HEK293 (cell line): ENCODE measurements at regions not wholly inside any gene's neighbourhood (a gene's known extent, or its start where the extent isn't known, plus 50 kb on each side); places are given as distances from the start of the nearest gene placed in this dataset.

Source experiments
- CTCF ChIA-PET: fragments of 350-600 bp; formaldehyde crosslinking; extraction: SDS; loops from one replicate; lab custom pipeline; 2021; ENCODE audit warnings: antibody characterized with exemption; lab: Yijun Ruan, JAX
- POLR2A ChIA-PET: fragments of 300-600 bp; formaldehyde crosslinking; extraction: SDS; loops from one replicate; lab custom pipeline; 2020; ENCODE audit warnings: antibody characterized with exemption, inconsistent platforms; lab: Yijun Ruan, JAX
- H3K27ac ChIP-seq: fragments of 200-500 bp; sonication (Bioruptor generic); 2 replicates; pipeline ENCODE4 v1.5.1; 2014; ENCODE audit warnings: low read depth, low read length, control low read depth, inconsistent platforms; ENCODE audit errors: extremely low read depth
- H3K36me3 ChIP-seq, 2 experiments: fragments of 200-500 bp in 1 of 2; sonication (Bioruptor generic) in 1 of 2; 1 replicate in 1 of 2; 2 replicates in 1 of 2; pipeline ENCODE4 v1.5.1; 2014 to 2017; ENCODE audit warnings: inconsistent platforms in 2 of 2, low read length in 2 of 2; ENCODE audit not compliant: control insufficient read depth in 2 of 2, insufficient read depth in 1 of 2
- H3K4me1 ChIP-seq: fragments of 200-500 bp; sonication (Bioruptor generic); 2 replicates; pipeline ENCODE4 v1.5.1; 2014; ENCODE audit warnings: mild to moderate bottlenecking, low read length, inconsistent platforms; ENCODE audit not compliant: control insufficient read depth, insufficient read depth
- H3K4me3 ChIP-seq: 2 replicates; pipeline ENCODE4 v1.5.1; 2011; ENCODE audit warnings: low read depth, mild to moderate bottlenecking, control low read depth, low read length, moderate library complexity
- H3K9me3 ChIP-seq: fragments of 200-500 bp; sonication (Bioruptor generic); 2 replicates; pipeline ENCODE4 v1.5.1; 2014; ENCODE audit warnings: low read depth, low read length, inconsistent platforms; ENCODE audit not compliant: control insufficient read depth, insufficient read depth
- OVOL3 ChIP-seq: fragments of 450-650 bp; formaldehyde crosslinking; IDR thresholded peaks from 2 replicates; pipeline ENCODE4 v1.5.1; 2016; ENCODE audit warnings: missing biosample characterization, missing genetic modification characterization
- RBAK ChIP-seq: fragments of 450-650 bp; formaldehyde crosslinking; IDR thresholded peaks from 2 replicates; pipeline ENCODE4 v1.5.1; 2016; ENCODE audit warnings: missing biosample characterization, missing genetic modification characterization
- ZNF114 ChIP-seq: fragments of 450-650 bp; formaldehyde crosslinking; IDR thresholded peaks from 2 replicates; pipeline ENCODE4 v1.5.0; 2017; ENCODE audit warnings: missing biosample characterization, missing genetic modification characterization
- ZNF157 ChIP-seq: fragments of 450-650 bp; formaldehyde crosslinking; IDR thresholded peaks from 2 replicates; pipeline ENCODE4 v1.5.1; 2016; ENCODE audit warnings: missing biosample characterization, missing genetic modification characterization
- ZNF214 ChIP-seq: fragments of 450-650 bp; formaldehyde crosslinking; IDR thresholded peaks from 2 replicates; pipeline ENCODE4 v1.5.1; 2017; ENCODE audit warnings: missing biosample characterization, mild to moderate bottlenecking, missing genetic modification characterization, borderline replicate concordance
- ZNF239 ChIP-seq: fragments of 450-650 bp; formaldehyde crosslinking; IDR thresholded peaks from 2 replicates; pipeline ENCODE4 v1.5.1; 2016; ENCODE audit warnings: missing biosample characterization, missing genetic modification characterization
- ZNF37A ChIP-seq: fragments of 450-650 bp; IDR thresholded peaks from 2 replicates; pipeline ENCODE4 v1.5.1; 2018; ENCODE audit warnings: missing biosample characterization, missing genetic modification characterization
- ZNF560 ChIP-seq: fragments of 450-650 bp; formaldehyde crosslinking; IDR thresholded peaks from 2 replicates; pipeline ENCODE4 v1.5.1; 2017; ENCODE audit warnings: missing biosample characterization, missing genetic modification characterization, borderline replicate concordance
- ZNF776 ChIP-seq: fragments of 450-650 bp; formaldehyde crosslinking; IDR thresholded peaks from 2 replicates; pipeline ENCODE4 v1.5.0; 2017; ENCODE audit warnings: missing biosample characterization, missing genetic modification characterization, borderline replicate concordance
- TF ChIP-seq, protein P1 (sequence below): fragments of 450-650 bp; formaldehyde crosslinking; IDR thresholded peaks from 2 replicates; pipeline ENCODE4 v1.5.1; 2016; ENCODE audit warnings: missing biosample characterization, missing genetic modification characterization
- TF ChIP-seq, protein P2 (sequence below): fragments of 450-650 bp; formaldehyde crosslinking; IDR thresholded peaks from 2 replicates; pipeline ENCODE4 v1.5.1; 2016; ENCODE audit warnings: missing biosample characterization, missing genetic modification characterization, borderline replicate concordance
- TF ChIP-seq, protein P3 (sequence below): fragments of 450-650 bp; formaldehyde crosslinking; IDR thresholded peaks from 2 replicates; pipeline ENCODE4 v1.5.1; 2016; ENCODE audit warnings: missing biosample characterization, missing genetic modification characterization
- TF ChIP-seq, protein P4 (sequence below): fragments of 450-650 bp; formaldehyde crosslinking; IDR thresholded peaks from 2 replicates; pipeline ENCODE4 v1.5.1; 2016; ENCODE audit warnings: missing biosample characterization, missing genetic modification characterization
- TF ChIP-seq, protein P5 (sequence below): fragments of 450-650 bp; formaldehyde crosslinking; IDR thresholded peaks from 2 replicates; pipeline ENCODE4 v1.5.1; 2016; ENCODE audit warnings: missing biosample characterization, missing genetic modification characterization, borderline replicate concordance
- TF ChIP-seq, protein P6 (sequence below): sonication (generic); formaldehyde crosslinking; IDR thresholded peaks from 2 replicates; pipeline ENCODE4 v1.8.1; 2022; ENCODE audit warnings: mild to moderate bottlenecking, moderate library complexity, missing genetic modification reagents
- TF ChIP-seq, protein P7 (sequence below): fragments of 450-650 bp; formaldehyde crosslinking; IDR thresholded peaks from 2 replicates; pipeline ENCODE4 v1.5.1; 2016; ENCODE audit warnings: missing biosample characterization, missing genetic modification characterization

DNA sequence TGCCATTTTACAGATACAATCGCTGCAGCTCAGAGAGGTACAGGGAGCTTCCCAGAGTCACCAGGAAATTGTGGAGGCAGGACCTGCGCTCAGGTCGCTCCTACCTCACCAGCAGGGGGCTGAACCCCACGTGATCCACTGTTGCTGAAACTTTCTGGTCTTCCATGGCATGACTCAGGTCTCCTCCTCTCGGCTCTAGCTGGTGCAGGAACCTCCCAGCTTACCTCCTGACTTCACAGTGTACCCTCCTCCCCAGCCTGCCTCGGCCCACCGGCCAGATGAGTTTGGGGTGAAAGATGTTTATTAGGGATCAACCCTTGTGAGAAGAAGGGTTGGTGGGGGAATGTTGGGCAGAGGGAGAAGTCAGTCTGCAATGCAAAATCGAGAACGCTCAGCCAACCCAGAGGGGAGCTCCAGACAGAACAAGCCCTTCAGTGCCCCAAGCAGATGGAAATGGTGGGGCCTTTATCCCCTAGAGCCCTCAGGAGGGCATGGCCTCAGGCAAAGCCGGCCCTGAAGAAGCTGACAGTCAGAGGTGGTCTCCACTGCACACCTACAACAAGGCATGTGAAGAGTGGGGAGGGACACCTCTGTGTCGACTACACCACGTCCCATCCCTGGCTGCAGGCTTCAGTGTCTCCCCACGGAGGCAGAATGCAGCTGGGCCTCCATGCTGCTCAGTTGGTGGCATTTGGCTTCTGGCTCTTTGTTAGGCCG lies 118.6 kb upstream of the PRR20G start (continued):
- TF ChIP-seq, protein P1, sequence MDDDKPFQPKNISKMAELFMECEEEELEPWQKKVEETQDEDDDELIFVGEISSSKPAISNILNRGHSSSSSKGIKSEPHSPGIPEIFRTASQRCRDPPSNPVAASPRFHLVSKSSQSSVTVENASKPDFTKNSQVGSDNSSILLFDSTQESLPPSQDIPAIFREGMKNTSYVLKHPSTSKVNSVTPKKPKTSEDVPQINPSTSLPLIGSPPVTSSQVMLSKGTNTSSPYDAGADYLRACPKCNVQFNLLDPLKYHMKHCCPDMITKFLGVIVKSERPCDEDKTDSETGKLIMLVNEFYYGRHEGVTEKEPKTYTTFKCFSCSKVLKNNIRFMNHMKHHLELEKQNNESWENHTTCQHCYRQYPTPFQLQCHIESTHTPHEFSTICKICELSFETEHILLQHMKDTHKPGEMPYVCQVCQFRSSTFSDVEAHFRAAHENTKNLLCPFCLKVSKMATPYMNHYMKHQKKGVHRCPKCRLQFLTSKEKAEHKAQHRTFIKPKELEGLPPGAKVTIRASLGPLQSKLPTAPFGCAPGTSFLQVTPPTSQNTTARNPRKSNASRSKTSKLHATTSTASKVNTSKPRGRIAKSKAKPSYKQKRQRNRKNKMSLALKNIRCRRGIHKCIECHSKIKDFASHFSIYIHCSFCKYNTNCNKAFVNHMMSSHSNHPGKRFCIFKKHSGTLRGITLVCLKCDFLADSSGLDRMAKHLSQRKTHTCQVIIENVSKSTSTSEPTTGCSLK (tag by site-specific recombination) = no peak
- TF ChIP-seq OVOL3 (tag by site-specific recombination) = no peak

DNA sequence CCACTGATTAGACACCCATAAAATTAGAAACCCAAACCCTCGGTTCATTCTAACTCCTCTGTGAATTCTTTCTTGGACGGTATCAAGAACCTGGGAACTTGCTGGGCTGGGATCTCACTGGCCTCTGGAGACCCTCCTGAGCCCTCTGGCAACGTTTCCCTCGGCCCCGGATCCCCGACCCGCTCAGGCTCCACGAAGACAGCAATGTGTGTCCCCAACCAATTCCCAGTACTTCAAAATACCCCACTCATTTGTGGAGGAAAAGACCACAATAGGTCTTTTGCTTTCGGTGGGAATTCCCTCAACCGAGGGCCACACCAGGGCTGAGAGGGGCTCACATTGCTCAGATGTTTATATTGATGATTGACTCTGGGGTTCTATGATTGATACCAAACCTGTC lies 117.9 kb upstream of the PRR20G start:
- no peaks in the 10 kb centered on the region for H3K36me3 ChIP-seq
- POLR2A ChIA-PET = no interaction called here
- no peaks in the 10 kb centered on the region for H3K9me3 ChIP-seq
- H3K27ac ChIP-seq = no peak overlapping the region
- TF ChIP-seq, protein P2, sequence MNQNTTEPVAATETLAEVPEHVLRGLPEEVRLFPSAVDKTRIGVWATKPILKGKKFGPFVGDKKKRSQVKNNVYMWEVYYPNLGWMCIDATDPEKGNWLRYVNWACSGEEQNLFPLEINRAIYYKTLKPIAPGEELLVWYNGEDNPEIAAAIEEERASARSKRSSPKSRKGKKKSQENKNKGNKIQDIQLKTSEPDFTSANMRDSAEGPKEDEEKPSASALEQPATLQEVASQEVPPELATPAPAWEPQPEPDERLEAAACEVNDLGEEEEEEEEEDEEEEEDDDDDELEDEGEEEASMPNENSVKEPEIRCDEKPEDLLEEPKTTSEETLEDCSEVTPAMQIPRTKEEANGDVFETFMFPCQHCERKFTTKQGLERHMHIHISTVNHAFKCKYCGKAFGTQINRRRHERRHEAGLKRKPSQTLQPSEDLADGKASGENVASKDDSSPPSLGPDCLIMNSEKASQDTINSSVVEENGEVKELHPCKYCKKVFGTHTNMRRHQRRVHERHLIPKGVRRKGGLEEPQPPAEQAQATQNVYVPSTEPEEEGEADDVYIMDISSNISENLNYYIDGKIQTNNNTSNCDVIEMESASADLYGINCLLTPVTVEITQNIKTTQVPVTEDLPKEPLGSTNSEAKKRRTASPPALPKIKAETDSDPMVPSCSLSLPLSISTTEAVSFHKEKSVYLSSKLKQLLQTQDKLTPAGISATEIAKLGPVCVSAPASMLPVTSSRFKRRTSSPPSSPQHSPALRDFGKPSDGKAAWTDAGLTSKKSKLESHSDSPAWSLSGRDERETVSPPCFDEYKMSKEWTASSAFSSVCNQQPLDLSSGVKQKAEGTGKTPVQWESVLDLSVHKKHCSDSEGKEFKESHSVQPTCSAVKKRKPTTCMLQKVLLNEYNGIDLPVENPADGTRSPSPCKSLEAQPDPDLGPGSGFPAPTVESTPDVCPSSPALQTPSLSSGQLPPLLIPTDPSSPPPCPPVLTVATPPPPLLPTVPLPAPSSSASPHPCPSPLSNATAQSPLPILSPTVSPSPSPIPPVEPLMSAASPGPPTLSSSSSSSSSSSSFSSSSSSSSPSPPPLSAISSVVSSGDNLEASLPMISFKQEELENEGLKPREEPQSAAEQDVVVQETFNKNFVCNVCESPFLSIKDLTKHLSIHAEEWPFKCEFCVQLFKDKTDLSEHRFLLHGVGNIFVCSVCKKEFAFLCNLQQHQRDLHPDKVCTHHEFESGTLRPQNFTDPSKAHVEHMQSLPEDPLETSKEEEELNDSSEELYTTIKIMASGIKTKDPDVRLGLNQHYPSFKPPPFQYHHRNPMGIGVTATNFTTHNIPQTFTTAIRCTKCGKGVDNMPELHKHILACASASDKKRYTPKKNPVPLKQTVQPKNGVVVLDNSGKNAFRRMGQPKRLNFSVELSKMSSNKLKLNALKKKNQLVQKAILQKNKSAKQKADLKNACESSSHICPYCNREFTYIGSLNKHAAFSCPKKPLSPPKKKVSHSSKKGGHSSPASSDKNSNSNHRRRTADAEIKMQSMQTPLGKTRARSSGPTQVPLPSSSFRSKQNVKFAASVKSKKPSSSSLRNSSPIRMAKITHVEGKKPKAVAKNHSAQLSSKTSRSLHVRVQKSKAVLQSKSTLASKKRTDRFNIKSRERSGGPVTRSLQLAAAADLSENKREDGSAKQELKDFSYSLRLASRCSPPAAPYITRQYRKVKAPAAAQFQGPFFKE = no peak
- no peak for TF ChIP-seq ZNF239 (tag by site-specific recombination)
- TF ChIP-seq, protein P3, sequence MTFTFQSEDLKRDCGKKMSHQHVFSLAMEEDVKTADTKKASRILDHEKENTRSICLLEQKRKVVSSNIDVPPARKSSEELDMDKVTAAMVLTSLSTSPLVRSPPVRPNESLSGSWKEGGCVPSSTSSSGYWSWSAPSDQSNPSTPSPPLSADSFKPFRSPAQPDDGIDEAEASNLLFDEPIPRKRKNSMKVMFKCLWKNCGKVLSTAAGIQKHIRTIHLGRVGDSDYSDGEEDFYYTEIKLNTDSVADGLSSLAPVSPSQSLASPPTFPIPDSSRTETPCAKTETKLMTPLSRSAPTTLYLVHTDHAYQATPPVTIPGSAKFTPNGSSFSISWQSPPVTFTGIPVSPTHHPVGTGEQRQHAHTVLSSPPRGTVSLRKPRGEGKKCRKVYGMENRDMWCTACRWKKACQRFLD (tag by site-specific recombination) = no peak
- no peak for TF ChIP-seq ZNF157 (tag by site-specific recombination)
- TF ChIP-seq ZNF214 (tag by site-specific recombination) = no peak
- no peak for TF ChIP-seq ZNF560 (tag by site-specific recombination)
- TF ChIP-seq, protein P4, sequence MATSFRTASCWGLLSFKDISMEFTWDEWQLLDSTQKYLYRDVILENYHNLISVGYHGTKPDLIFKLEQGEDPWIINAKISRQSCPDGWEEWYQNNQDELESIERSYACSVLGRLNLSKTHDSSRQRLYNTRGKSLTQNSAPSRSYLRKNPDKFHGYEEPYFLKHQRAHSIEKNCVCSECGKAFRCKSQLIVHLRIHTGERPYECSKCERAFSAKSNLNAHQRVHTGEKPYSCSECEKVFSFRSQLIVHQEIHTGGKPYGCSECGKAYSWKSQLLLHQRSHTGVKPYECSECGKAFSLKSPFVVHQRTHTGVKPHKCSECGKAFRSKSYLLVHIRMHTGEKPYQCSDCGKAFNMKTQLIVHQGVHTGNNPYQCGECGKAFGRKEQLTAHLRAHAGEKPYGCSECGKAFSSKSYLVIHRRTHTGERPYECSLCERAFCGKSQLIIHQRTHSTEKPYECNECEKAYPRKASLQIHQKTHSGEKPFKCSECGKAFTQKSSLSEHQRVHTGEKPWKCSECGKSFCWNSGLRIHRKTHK (tag by site-specific recombination) = no peak
- TF ChIP-seq ZNF114 (tag by site-specific recombination) = no peak
- TF ChIP-seq, protein P5, sequence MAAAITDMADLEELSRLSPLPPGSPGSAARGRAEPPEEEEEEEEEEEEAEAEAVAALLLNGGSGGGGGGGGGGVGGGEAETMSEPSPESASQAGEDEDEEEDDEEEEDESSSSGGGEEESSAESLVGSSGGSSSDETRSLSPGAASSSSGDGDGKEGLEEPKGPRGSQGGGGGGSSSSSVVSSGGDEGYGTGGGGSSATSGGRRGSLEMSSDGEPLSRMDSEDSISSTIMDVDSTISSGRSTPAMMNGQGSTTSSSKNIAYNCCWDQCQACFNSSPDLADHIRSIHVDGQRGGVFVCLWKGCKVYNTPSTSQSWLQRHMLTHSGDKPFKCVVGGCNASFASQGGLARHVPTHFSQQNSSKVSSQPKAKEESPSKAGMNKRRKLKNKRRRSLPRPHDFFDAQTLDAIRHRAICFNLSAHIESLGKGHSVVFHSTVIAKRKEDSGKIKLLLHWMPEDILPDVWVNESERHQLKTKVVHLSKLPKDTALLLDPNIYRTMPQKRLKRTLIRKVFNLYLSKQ (tag by site-specific recombination) = no peak
- TF ChIP-seq RBAK = no peak
- TF ChIP-seq ZNF776 (tag by site-specific recombination) = no peak
- TF ChIP-seq, protein P6, sequence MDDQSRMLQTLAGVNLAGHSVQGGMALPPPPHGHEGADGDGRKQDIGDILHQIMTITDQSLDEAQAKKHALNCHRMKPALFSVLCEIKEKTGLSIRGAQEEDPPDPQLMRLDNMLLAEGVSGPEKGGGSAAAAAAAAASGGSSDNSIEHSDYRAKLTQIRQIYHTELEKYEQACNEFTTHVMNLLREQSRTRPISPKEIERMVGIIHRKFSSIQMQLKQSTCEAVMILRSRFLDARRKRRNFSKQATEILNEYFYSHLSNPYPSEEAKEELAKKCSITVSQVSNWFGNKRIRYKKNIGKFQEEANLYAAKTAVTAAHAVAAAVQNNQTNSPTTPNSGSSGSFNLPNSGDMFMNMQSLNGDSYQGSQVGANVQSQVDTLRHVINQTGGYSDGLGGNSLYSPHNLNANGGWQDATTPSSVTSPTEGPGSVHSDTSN (CRISPR knock-in tag) = no peak
- TF ChIP-seq, protein P7, sequence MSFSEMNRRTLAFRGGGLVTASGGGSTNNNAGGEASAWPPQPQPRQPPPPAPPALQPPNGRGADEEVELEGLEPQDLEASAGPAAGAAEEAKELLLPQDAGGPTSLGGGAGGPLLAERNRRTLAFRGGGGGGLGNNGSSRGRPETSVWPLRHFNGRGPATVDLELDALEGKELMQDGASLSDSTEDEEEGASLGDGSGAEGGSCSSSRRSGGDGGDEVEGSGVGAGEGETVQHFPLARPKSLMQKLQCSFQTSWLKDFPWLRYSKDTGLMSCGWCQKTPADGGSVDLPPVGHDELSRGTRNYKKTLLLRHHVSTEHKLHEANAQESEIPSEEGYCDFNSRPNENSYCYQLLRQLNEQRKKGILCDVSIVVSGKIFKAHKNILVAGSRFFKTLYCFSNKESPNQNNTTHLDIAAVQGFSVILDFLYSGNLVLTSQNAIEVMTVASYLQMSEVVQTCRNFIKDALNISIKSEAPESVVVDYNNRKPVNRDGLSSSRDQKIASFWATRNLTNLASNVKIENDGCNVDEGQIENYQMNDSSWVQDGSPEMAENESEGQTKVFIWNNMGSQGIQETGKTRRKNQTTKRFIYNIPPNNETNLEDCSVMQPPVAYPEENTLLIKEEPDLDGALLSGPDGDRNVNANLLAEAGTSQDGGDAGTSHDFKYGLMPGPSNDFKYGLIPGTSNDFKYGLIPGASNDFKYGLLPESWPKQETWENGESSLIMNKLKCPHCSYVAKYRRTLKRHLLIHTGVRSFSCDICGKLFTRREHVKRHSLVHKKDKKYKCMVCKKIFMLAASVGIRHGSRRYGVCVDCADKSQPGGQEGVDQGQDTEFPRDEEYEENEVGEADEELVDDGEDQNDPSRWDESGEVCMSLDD (tag by site-specific recombination) = no peak
- no peak for TF ChIP-seq ZNF37A
- TF ChIP-seq, all 188 proteins: peak for 0
- Histone ChIP-seq H3K4me1 (no peaks in the 10 kb centered on the region), H3K4me3 (no peak overlapping the region)
- CTCF ChIA-PET = interaction anchor here (0.6 to 0.9 kb wide), 2 partner anchors 139 to 731 kb away, joined by 3 read pairs; no protein-coding TSS in a partner anchor
